GM12878 (cell line): ENCODE measurements at regions not wholly inside any gene's neighbourhood (a gene's known extent, or its start where the extent isn't known, plus 50 kb on each side); places are given as distances from the start of the nearest gene placed in this dataset.

Source experiments
- ATAC-seq: fragments of 200-7000 bp; cut with Tn5 transposase; 3 replicates; pipeline ENCODE4 v1.9.1; 2020; ENCODE audit warnings: mild to moderate bottlenecking, moderate library complexity
- BruUV-seq: library from RNA; stranded (reverse); fragments of 400-500 nt; replicated peaks from 2 replicates; lab custom pipeline; 2021; lab: Mats Ljungman, UMichigan
- CTCF ChIA-PET: fragments of 300-600 bp; sonication (Branson Sonifier 250); formaldehyde crosslinking; extraction: SDS; loops from one replicate; lab custom pipeline; 2021; ENCODE audit warnings: inconsistent platforms; lab: Yijun Ruan, JAX
- POLR2A ChIA-PET: fragments of 350-600 bp; formaldehyde crosslinking; extraction: SDS; loops from one replicate; lab custom pipeline; 2021; ENCODE audit warnings: inconsistent platforms; lab: Charles Lee
- RAD21 ChIA-PET: fragments of 300-600 bp; sonication (Branson Sonifier 250); formaldehyde crosslinking; loops from one replicate; lab custom pipeline; 2023; ENCODE audit warnings: antibody characterized with exemption; ENCODE audit not compliant: unreplicated experiment; lab: Charles Lee
- SMC1A ChIA-PET: fragments of 300-600 bp; sonication (Branson Sonifier 250); formaldehyde crosslinking; loops from one replicate; lab custom pipeline; 2023; ENCODE audit not compliant: unreplicated experiment, uncharacterized antibody; lab: Charles Lee
- DNase-seq: peaks from one replicate; pipeline ENCODE4 v3.0.0-alpha.2; 2011; ENCODE audit warnings: low read depth, low spot score
- FAIRE-seq: peaks from 3 replicates; lab custom pipeline; 2011; peaks lifted over from hg19 to GRCh38; lab: Jason Lieb, UNC
- H2AFZ ChIP-seq: 2 replicates; pipeline ENCODE4 v1.6.0; 2011; ENCODE audit warnings: low read depth, low read length, control low read depth; ENCODE audit not compliant: control insufficient read depth
- H3K27ac ChIP-seq: 2 replicates; pipeline ENCODE4 v1.5.1; 2011; ENCODE audit warnings: control low read depth; ENCODE audit not compliant: control insufficient read depth, insufficient read depth
- H3K27me3 ChIP-seq, 2 experiments: replicated peaks in 1 of 2; 2 replicates each; pipeline versions ENCODE4 v1.6.0 to v1.6.1; 2011; ENCODE audit warnings: low read length in 1 of 2; ENCODE audit not compliant: control insufficient read depth in 2 of 2, insufficient read depth in 2 of 2
- H3K36me3 ChIP-seq, 2 experiments: 2 replicates each; pipeline ENCODE4 v1.5.1; 2011; ENCODE audit warnings: low read length in 1 of 2; ENCODE audit not compliant: control insufficient read depth in 2 of 2, insufficient read depth in 2 of 2
- H3K4me1 ChIP-seq: 2 replicates; pipeline ENCODE4 v1.6.1; 2011; ENCODE audit warnings: mild to moderate bottlenecking, low read length, moderate library complexity, mixed read lengths; ENCODE audit not compliant: control insufficient read depth, insufficient read depth
- H3K4me2 ChIP-seq: 2 replicates; pipeline ENCODE4 v1.6.0; 2011; ENCODE audit warnings: control low read depth; ENCODE audit not compliant: control insufficient read depth, insufficient read depth
- H3K4me3 ChIP-seq: fragments of 200-600 bp; sonication (generic); 2 replicates; pipeline ENCODE4 v1.5.1; 2016
- H3K79me2 ChIP-seq: 2 replicates; pipeline ENCODE4 v1.6.0; 2011; ENCODE audit warnings: low read length; ENCODE audit not compliant: control insufficient read depth, insufficient read depth
- H3K9ac ChIP-seq: 2 replicates; pipeline ENCODE4 v1.8.0; 2011; ENCODE audit warnings: low read length, control low read depth, mixed read lengths; ENCODE audit not compliant: control insufficient read depth, insufficient read depth
- H3K9me3 ChIP-seq: replicated peaks from 3 replicates; pipeline ENCODE4 v1.5.1; 2011; ENCODE audit warnings: mild to moderate bottlenecking, low read length; ENCODE audit not compliant: control insufficient read depth, insufficient read depth
- H4K20me1 ChIP-seq: 2 replicates; pipeline ENCODE4 v1.6.0; 2011; ENCODE audit not compliant: control insufficient read depth, insufficient read depth
- BCL3 ChIP-seq: IDR thresholded peaks from 2 replicates; pipeline ENCODE4 v1.6.1; 2011; ENCODE audit warnings: borderline replicate concordance, low read depth, mild to moderate bottlenecking, moderate library complexity, low read length; ENCODE audit not compliant: insufficient read depth, poor library complexity, severe bottlenecking
- CBFB ChIP-seq: IDR thresholded peaks from 2 replicates; pipeline ENCODE4 v1.6.1; 2016; ENCODE audit warnings: antibody characterized with exemption, low read depth
- CHD4 ChIP-seq: fragments of 200-600 bp; sonication (generic); IDR thresholded peaks from 2 replicates; pipeline ENCODE4 v1.6.1; 2016; ENCODE audit warnings: mild to moderate bottlenecking
- E2F4 ChIP-seq: IDR thresholded peaks from 2 replicates; pipeline ENCODE4 v1.6.1; 2012; ENCODE audit warnings: low read depth, low read length, improper control_type of control experiment
- MAX ChIP-seq: IDR thresholded peaks from 2 replicates; pipeline ENCODE4 v1.6.1; 2012; ENCODE audit warnings: low read depth, low read length, improper control_type of control experiment
- MXI1 ChIP-seq: fragments of 150-350 bp; IDR thresholded peaks from 2 replicates; pipeline ENCODE4 v1.6.1; 2011; ENCODE audit warnings: low read depth, mild to moderate bottlenecking, inconsistent platforms, low read length, improper control_type of control experiment
- NBN ChIP-seq: fragments of 450-650 bp; IDR thresholded peaks from 2 replicates; pipeline ENCODE4 v1.6.1; 2016
- POLR2AphosphoS2 ChIP-seq: IDR thresholded peaks from 2 replicates; pipeline ENCODE4 v1.6.1; 2011; ENCODE audit warnings: low read depth, mild to moderate bottlenecking, low read length, improper control_type of control experiment, moderate library complexity
- SPI1 ChIP-seq: IDR thresholded peaks from 2 replicates; pipeline ENCODE4 v1.6.1; 2011; ENCODE audit warnings: low read depth, mild to moderate bottlenecking, low read length, moderate library complexity, borderline replicate concordance; ENCODE audit not compliant: insufficient read depth
- TARDBP ChIP-seq: IDR thresholded peaks from 2 replicates; pipeline ENCODE4 v1.6.1; 2016; ENCODE audit warnings: borderline replicate concordance
- ZNF217 ChIP-seq: fragments of 450-650 bp; IDR thresholded peaks from 2 replicates; pipeline ENCODE4 v1.6.1; 2017; ENCODE audit warnings: antibody characterized with exemption, mild to moderate bottlenecking
- ZNF274 ChIP-seq: IDR thresholded peaks from one replicate; pipeline ENCODE4 v1.8.0; 2011; ENCODE audit not compliant: insufficient read length, insufficient read depth
- ZSCAN29 ChIP-seq: fragments of 450-650 bp; IDR thresholded peaks from 2 replicates; pipeline ENCODE4 v1.6.1; 2017; ENCODE audit warnings: mild to moderate bottlenecking, moderate library complexity
- WGBS: methylation state at CpG from one replicate; pipeline ENCODE4 v1.1.6; 2016; ENCODE audit warnings: low lambda C conversion rate; ENCODE audit not compliant: insufficient replicate concordance, insufficient coverage; ENCODE audit errors: missing lambda C conversion rate; 5-methylcytosine and 5-hydroxymethylcytosine counted together
- in situ Hi-C: fragments of 300-500 bp; cut with MboI; formaldehyde crosslinking; loops from 9 replicates; pipeline ENCODE4 v1.14.3; 2018; ENCODE audit warnings: mixed read lengths
- intact Hi-C: fragments of 100-400 bp; cut with micrococcal nuclease; formaldehyde crosslinking; loops from one replicate; pipeline ENCODE4 v1.14.2; 2022; ENCODE audit not compliant: unreplicated experiment

- TF ChIP-seq POLR2AphosphoS2 (no peak), E2F4 (no peak), MXI1 (no peak), MAX (no peak), CHD4 (no peak), NBN (no peak), SPI1 (no peak), BCL3 (no peak), ZSCAN29 (no peak), CBFB (no peak), ZNF217 (no peak)
These were observed 302.2 kb downstream of the ZNF608 start (continued) for GRCh38 chr5:124444147-124444775.

DNA sequence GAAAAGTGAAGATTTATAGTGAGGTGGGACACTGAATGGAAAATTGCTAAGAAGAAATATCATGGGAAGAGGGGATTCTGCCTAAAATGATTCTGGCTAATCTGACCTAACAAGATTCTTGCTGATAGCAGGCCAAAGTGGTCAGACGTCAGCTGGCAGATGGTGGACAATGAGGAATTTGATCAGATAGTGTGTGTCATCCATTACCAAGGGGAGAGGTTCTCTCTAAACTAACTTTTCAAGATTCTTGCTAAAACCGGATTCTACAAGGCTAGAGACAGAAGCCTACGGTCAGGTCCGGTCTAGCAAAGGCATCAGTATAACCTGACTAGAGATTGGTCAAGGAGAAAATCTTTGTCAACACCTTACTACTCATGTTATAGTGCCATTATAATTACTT lies 306.0 kb downstream of the ZNF608 start:
- CTCF ChIA-PET, result interaction anchor here (0.6 kb wide), 1 partner anchor 16 kb away, joined by 3 read pairs; no protein-coding TSS in a partner anchor
- H3K4me1 ChIP-seq, result peaks cover 6% of the 10 kb centered on the region; the same call in 1 of the 2 replicates
- no peak overlapping the region for H3K4me3 ChIP-seq
- POLR2A ChIA-PET, result no interaction called here
- intact Hi-C loops (no loop called here), in situ Hi-C loops (no loop called here)
- DNase-seq, result no peak
- H3K4me2 ChIP-seq, result no peak overlapping the region
- ATAC-seq, result no peak
- BruUV-seq, result no TSS peak
- SMC1A ChIA-PET, result no interaction called here
- H3K79me2 ChIP-seq, result no peaks in the 10 kb centered on the region
- H3K36me3 ChIP-seq, result no peaks in the 10 kb centered on the region
- RAD21 ChIA-PET, result no interaction called here
- H4K20me1 ChIP-seq, result no peaks in the 10 kb centered on the region
- no peak for TF ChIP-seq ZNF274
- no peak for TF ChIP-seq TARDBP
- TF ChIP-seq, all 136 proteins: peak for 0
- H3K27ac ChIP-seq, result no peak overlapping the region
- no peaks in the 10 kb centered on the region; the same call in 2 of the 3 replicates for H3K9me3 ChIP-seq
- FAIRE-seq, result no peak
- H2AFZ ChIP-seq, result no peak overlapping the region
- no peak overlapping the region for H3K9ac ChIP-seq
- 81% methylated on average over 4 of the region's 4 CpGs for WGBS
- no peaks in the 10 kb centered on the region for H3K27me3 ChIP-seq
